ENCODE measurements at regions not wholly inside any gene's neighbourhood (a gene's known extent, or its start where the extent isn't known, plus 50 kb on each side); places are given as distances from the start of the nearest gene placed in this dataset.

DNA sequence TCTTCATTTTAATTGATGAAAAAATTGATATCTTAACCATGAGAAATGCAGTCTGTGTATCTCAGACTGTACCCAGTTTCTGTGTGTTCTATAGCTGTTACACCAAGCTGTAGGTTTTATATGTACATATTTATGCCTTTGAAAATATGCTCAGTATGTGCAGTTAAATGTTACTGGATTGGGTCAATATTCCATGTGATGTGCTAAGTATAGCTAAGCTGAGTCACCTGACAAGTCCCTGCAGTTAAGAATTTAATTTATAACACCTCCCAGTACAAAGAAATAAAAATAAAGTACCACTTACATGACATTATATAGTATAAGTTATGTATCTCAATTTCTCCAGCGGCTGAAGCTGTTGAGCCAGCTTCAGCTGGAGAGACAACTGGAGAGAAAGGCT lies 984.0 kb downstream of the GALC start:
- 53% methylated on average over 1 of the region's 1 CpG for WGBS (ENCODE audit: insufficient coverage, insufficient replicate concordance, low lambda C conversion rate, missing lambda C conversion rate)
- DNase-seq (ENCODE audit: low read depth, low spot score) (no peak), ATAC-seq (no peak), FAIRE-seq (no peak)
- no peaks in the 10 kb centered on the region for H3K27me3 ChIP-seq (replicated peaks in 1 of 2; ENCODE audit: control insufficient read depth in 2 of 2, insufficient read depth in 2 of 2, low read length in 1 of 2)
- RAD21 ChIA-PET (ENCODE audit: unreplicated experiment): no interaction called here
- no peaks in the 10 kb centered on the region for H3K36me3 ChIP-seq (ENCODE audit: control insufficient read depth in 2 of 2, insufficient read depth in 2 of 2, low read length in 1 of 2)
- no peaks in the 10 kb centered on the region for H4K20me1 ChIP-seq (ENCODE audit: control insufficient read depth, insufficient read depth)
- no peaks in the 10 kb centered on the region for H3K79me2 ChIP-seq (ENCODE audit: control insufficient read depth, insufficient read depth, low read length)
- H3K4me1 ChIP-seq (ENCODE audit: control insufficient read depth, insufficient read depth, low read length): no peaks in the 10 kb centered on the region
- SMC1A ChIA-PET (ENCODE audit: uncharacterized antibody, unreplicated experiment): no interaction called here
- H3K9ac ChIP-seq (ENCODE audit: control insufficient read depth, insufficient read depth, low read length): no peak overlapping the region
- intact Hi-C loops (cut with micrococcal nuclease; ENCODE audit: unreplicated experiment) (no loop called here), in situ Hi-C loops (cut with MboI) (no loop called here)
- no peaks in the 10 kb centered on the region for H3K9me3 ChIP-seq (replicated peaks; ENCODE audit: control insufficient read depth, insufficient read depth, low read length)
- TF ChIP-seq ZNF24 (IDR thresholded peaks at IDR 0.05) (no peak), SPI1 (IDR thresholded peaks at IDR 0.05; ENCODE audit: borderline replicate concordance, insufficient read depth, low read depth, low read length) (no peak), FOS (IDR thresholded peaks at IDR 0.05; ENCODE audit: borderline replicate concordance, extremely low read depth, insufficient read length) (no peak), CEBPB (IDR thresholded peaks at IDR 0.05; ENCODE audit: borderline replicate concordance in 1 of 2, low read depth in 2 of 2, low read length in 2 of 2) (no peak), POLR2AphosphoS5 (IDR thresholded peaks at IDR 0.05; ENCODE audit: low read length) (no peak), SREBF2 (IDR thresholded peaks at IDR 0.05; ENCODE audit: low read length) (no peak), BMI1 (IDR thresholded peaks at IDR 0.05; ENCODE audit: borderline replicate concordance) (no peak), ETV6 (conservative IDR thresholded peaks at IDR 0.05 in 1 of 2, IDR thresholded peaks at IDR 0.05 in 1 of 2; ENCODE audit: borderline replicate concordance in 1 of 2, low read depth in 1 of 2) (no peak), YBX1 (IDR thresholded peaks at IDR 0.05) (no peak)
- TF ChIP-seq, protein P1, sequence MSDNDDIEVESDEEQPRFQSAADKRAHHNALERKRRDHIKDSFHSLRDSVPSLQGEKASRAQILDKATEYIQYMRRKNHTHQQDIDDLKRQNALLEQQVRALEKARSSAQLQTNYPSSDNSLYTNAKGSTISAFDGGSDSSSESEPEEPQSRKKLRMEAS (IDR thresholded peaks at IDR 0.05; ENCODE audit: low read depth, low read length): no peak
- TF ChIP-seq, protein P2, sequence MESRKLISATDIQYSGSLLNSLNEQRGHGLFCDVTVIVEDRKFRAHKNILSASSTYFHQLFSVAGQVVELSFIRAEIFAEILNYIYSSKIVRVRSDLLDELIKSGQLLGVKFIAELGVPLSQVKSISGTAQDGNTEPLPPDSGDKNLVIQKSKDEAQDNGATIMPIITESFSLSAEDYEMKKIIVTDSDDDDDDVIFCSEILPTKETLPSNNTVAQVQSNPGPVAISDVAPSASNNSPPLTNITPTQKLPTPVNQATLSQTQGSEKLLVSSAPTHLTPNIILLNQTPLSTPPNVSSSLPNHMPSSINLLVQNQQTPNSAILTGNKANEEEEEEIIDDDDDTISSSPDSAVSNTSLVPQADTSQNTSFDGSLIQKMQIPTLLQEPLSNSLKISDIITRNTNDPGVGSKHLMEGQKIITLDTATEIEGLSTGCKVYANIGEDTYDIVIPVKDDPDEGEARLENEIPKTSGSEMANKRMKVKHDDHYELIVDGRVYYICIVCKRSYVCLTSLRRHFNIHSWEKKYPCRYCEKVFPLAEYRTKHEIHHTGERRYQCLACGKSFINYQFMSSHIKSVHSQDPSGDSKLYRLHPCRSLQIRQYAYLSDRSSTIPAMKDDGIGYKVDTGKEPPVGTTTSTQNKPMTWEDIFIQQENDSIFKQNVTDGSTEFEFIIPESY (IDR thresholded peaks at IDR 0.05): no peak
- H3K27ac ChIP-seq (ENCODE audit: control insufficient read depth, insufficient read depth): no peak overlapping the region
- CTCF ChIA-PET: no interaction called here
- BruUV-seq (replicated peaks): no TSS peak
- no peak overlapping the region for H3K4me2 ChIP-seq (ENCODE audit: control insufficient read depth, insufficient read depth)
- POLR2A ChIA-PET: no interaction called here
- no peak overlapping the region for H3K4me3 ChIP-seq
- no peak overlapping the region for H2AFZ ChIP-seq (ENCODE audit: control insufficient read depth, low read depth, low read length)
